H1 (cell line): ENCODE measurements at regions not wholly inside any gene's neighbourhood (a gene's known extent, or its start where the extent isn't known, plus 50 kb on each side); places are given as distances from the start of the nearest gene placed in this dataset.

Experiments used
- CTCF ChIA-PET: fragments of 300-600 bp; sonication (Branson Sonifier 250); formaldehyde crosslinking; loops from one replicate; lab custom pipeline; 2021; ENCODE audit not compliant: partially characterized antibody; lab: Charles Lee
- POLR2A ChIA-PET: fragments of 300-600 bp; sonication (Branson Sonifier 250); formaldehyde crosslinking; loops from one replicate; lab custom pipeline; 2021; ENCODE audit warnings: inconsistent platforms; ENCODE audit not compliant: partially characterized antibody; lab: Charles Lee
- DNase-seq, 2 experiments: peaks; one replicate each; pipeline versions ENCODE4 v3.0.0 to v3.0.0-alpha.2; 2010 to 2022; ENCODE audit warnings: low spot score in 2 of 2, low read depth in 1 of 2, mixed read lengths in 1 of 2
- FAIRE-seq: peaks from 2 replicates; lab custom pipeline; 2011; peaks lifted over from hg19 to GRCh38; lab: Jason Lieb, UNC
- H2AFZ ChIP-seq: 2 replicates; pipeline ENCODE4 v1.8.1; 2012; ENCODE audit warnings: low read length, inconsistent platforms
- H2AK5ac ChIP-seq: 2 replicates; pipeline ENCODE4 v1.6.1; 2013; ENCODE audit warnings: low read depth, low read length
- H2BK120ac ChIP-seq: replicated peaks from 2 replicates; pipeline ENCODE3; 2013; ENCODE audit warnings: low read depth, low read length, inconsistent platforms
- H2BK12ac ChIP-seq: 2 replicates; pipeline ENCODE4 v1.6.1; 2013; ENCODE audit warnings: low read depth, low read length
- H2BK15ac ChIP-seq: 2 replicates; pipeline ENCODE4 v1.6.1; 2013; ENCODE audit warnings: low read length
- H2BK20ac ChIP-seq: 2 replicates; pipeline ENCODE4 v1.6.1; 2013; ENCODE audit warnings: low read length
- H2BK5ac ChIP-seq: 2 replicates; pipeline ENCODE4 v1.6.1; 2013; ENCODE audit warnings: low read depth, low read length
- H3K14ac ChIP-seq: 2 replicates; pipeline ENCODE4 v1.6.1; 2013; ENCODE audit warnings: inconsistent platforms; ENCODE audit not compliant: insufficient read length
- H3K18ac ChIP-seq: 2 replicates; pipeline ENCODE4 v1.6.1; 2013; ENCODE audit warnings: low read length; ENCODE audit errors: extremely low read depth
- H3K23ac ChIP-seq: 2 replicates; pipeline ENCODE4 v1.6.1; 2013; ENCODE audit warnings: inconsistent platforms; ENCODE audit not compliant: insufficient read length
- H3K23me2 ChIP-seq: 2 replicates; pipeline ENCODE4 v1.6.1; 2013; ENCODE audit warnings: low read depth, low read length
- H3K27ac ChIP-seq: 2 replicates; pipeline ENCODE4 v1.6.1; 2011; ENCODE audit warnings: low read depth, low read length, inconsistent platforms
- H3K27me3 ChIP-seq, 4 experiments: replicated peaks in 1 of 4; 1 replicate in 1 of 4; 2 replicates in 3 of 4; pipeline versions ENCODE4 v1.6.1 to v1.8.1; 2011 to 2013; ENCODE audit warnings: low read length in 3 of 4, mild to moderate bottlenecking in 3 of 4, inconsistent platforms in 2 of 4, mixed read lengths in 2 of 4, moderate library complexity in 1 of 4; ENCODE audit not compliant: control insufficient read depth in 3 of 4, insufficient read depth in 3 of 4; ENCODE audit errors: extremely low read depth in 1 of 4
- H3K36me3 ChIP-seq, 4 experiments: 2 replicates each; pipeline versions ENCODE4 v1.6.1 to v1.8.1; 2011 to 2013; ENCODE audit warnings: mild to moderate bottlenecking in 4 of 4, low read length in 3 of 4, moderate library complexity in 2 of 4, control low read depth in 1 of 4, inconsistent platforms in 1 of 4; ENCODE audit not compliant: insufficient read depth in 4 of 4, control insufficient read depth in 2 of 4
- H3K4ac ChIP-seq: replicated peaks from 2 replicates; pipeline ENCODE3; 2013; ENCODE audit warnings: low read length, low read depth, mixed read lengths, inconsistent platforms; ENCODE audit not compliant: insufficient read length
- H3K4me1 ChIP-seq, 4 experiments: replicated peaks in 1 of 4; 1 replicate in 1 of 4; 2 replicates in 3 of 4; pipeline versions ENCODE4 v1.6.1 to v1.8.1; 2011 to 2013; ENCODE audit warnings: low read length in 3 of 4, inconsistent platforms in 2 of 4, mixed read lengths in 1 of 4; ENCODE audit not compliant: insufficient read depth in 4 of 4, control insufficient read depth in 3 of 4
- H3K4me2 ChIP-seq, 2 experiments: 2 replicates each; pipeline versions ENCODE4 v1.6.1 to v1.8.1; 2011 to 2013; ENCODE audit warnings: low read depth in 2 of 2, low read length in 2 of 2, control low read depth in 1 of 2, inconsistent platforms in 1 of 2, mild to moderate bottlenecking in 1 of 2; ENCODE audit not compliant: insufficient read depth in 1 of 2
- H3K4me3 ChIP-seq, 4 experiments: fragments of 200-600, 300-600 bp in 1 of 4; sonication (generic), shearing (Covaris generic), sonication (Bioruptor Twin) in 1 of 4; 2 replicates each; pipeline versions ENCODE4 v1.5.1 to v1.8.1; 2011 to 2016; ENCODE audit warnings: low read length in 4 of 4, low read depth in 3 of 4, control low read depth in 2 of 4, inconsistent platforms in 2 of 4, mild to moderate bottlenecking in 2 of 4, mixed read lengths in 1 of 4, moderate library complexity in 1 of 4; ENCODE audit not compliant: insufficient read depth in 2 of 4; ENCODE audit errors: extremely low read depth in 1 of 4
- H3K56ac ChIP-seq: replicated peaks from 2 replicates; pipeline ENCODE3; 2013; ENCODE audit warnings: low read depth, mild to moderate bottlenecking, mixed read lengths, low read length, inconsistent platforms; ENCODE audit not compliant: insufficient read length
- H3K79me1 ChIP-seq: 2 replicates; pipeline ENCODE4 v1.6.1; 2013; ENCODE audit warnings: low read depth, low read length, control low read depth
- H3K79me2 ChIP-seq, 2 experiments: 2 replicates each; pipeline versions ENCODE4 v1.6.1 to v1.8.1; 2012 to 2013; ENCODE audit warnings: low read length in 2 of 2, mild to moderate bottlenecking in 2 of 2, inconsistent platforms in 1 of 2; ENCODE audit not compliant: insufficient read depth in 2 of 2, control insufficient read depth in 1 of 2
- H3K9ac ChIP-seq, 4 experiments: replicated peaks in 1 of 4; 1 replicate in 1 of 4; 2 replicates in 3 of 4; pipeline versions ENCODE4 v1.6.1 to v1.8.1; 2011 to 2013; ENCODE audit warnings: low read depth in 3 of 4, low read length in 3 of 4, control low read depth in 2 of 4, mild to moderate bottlenecking in 2 of 4, moderate library complexity in 2 of 4, inconsistent platforms in 1 of 4; ENCODE audit errors: extremely low read depth in 1 of 4
- H3K9me3 ChIP-seq, 2 experiments: 2 replicates each; pipeline versions ENCODE4 v1.6.1 to v1.8.1; 2012 to 2013; ENCODE audit warnings: mild to moderate bottlenecking in 2 of 2, moderate library complexity in 2 of 2, control low read depth in 1 of 2, inconsistent platforms in 1 of 2, low read depth in 1 of 2, low read length in 1 of 2, mixed read lengths in 1 of 2; ENCODE audit not compliant: insufficient read depth in 2 of 2
- H4K20me1 ChIP-seq, 2 experiments: replicated peaks in 1 of 2; 2 replicates each; pipeline versions ENCODE3 to v1.8.1; 2011 to 2013; ENCODE audit warnings: inconsistent platforms in 2 of 2, low read length in 2 of 2, mild to moderate bottlenecking in 1 of 2; ENCODE audit not compliant: insufficient read depth in 2 of 2, control insufficient read depth in 1 of 2
- H4K5ac ChIP-seq: 2 replicates; pipeline ENCODE4 v1.6.1; 2013; ENCODE audit warnings: low read length, low read depth, mixed read lengths, inconsistent platforms; ENCODE audit not compliant: insufficient read length
- H4K8ac ChIP-seq: 2 replicates; pipeline ENCODE4 v1.8.0; 2013; ENCODE audit warnings: mild to moderate bottlenecking, moderate library complexity, low read length, inconsistent platforms; ENCODE audit not compliant: insufficient read depth; ENCODE audit errors: extremely low read depth
- H4K91ac ChIP-seq: replicated peaks from 2 replicates; pipeline ENCODE3; 2013; ENCODE audit warnings: low read length, mixed read lengths, inconsistent platforms; ENCODE audit not compliant: insufficient read length
- BACH1 ChIP-seq: IDR thresholded peaks from 2 replicates; pipeline ENCODE4 v1.6.1; 2012; ENCODE audit warnings: low read length, improper control_type of control experiment
- BRCA1 ChIP-seq: IDR thresholded peaks from 2 replicates; pipeline ENCODE4 v1.6.1; 2012; ENCODE audit warnings: low read depth, low read length, improper control_type of control experiment
- CHD1 ChIP-seq: IDR thresholded peaks from 2 replicates; pipeline ENCODE4 v1.6.1; 2012; ENCODE audit warnings: low read depth, low read length, improper control_type of control experiment
- GABPA ChIP-seq: IDR thresholded peaks from 2 replicates; pipeline ENCODE4 v1.6.1; 2011; ENCODE audit warnings: mild to moderate bottlenecking, low read length, moderate library complexity, borderline replicate concordance; ENCODE audit not compliant: insufficient read depth
- RBBP5 ChIP-seq: IDR thresholded peaks from 2 replicates; pipeline ENCODE4 v1.7.1; 2012; ENCODE audit warnings: low read depth, mild to moderate bottlenecking, inconsistent platforms, low read length, moderate library complexity, borderline replicate concordance
- WGBS, 2 experiments: shearing (Covaris generic) in 1 of 2; methylation state at CpG; one replicate each; pipeline versions ENCODE4 v1.1.6 to v1.1.7; 2013 to 2015; ENCODE audit warnings: low lambda C conversion rate in 2 of 2, mixed read lengths in 2 of 2, inconsistent platforms in 1 of 2, low coverage in 1 of 2, missing lambda C conversion rate in 1 of 2; ENCODE audit not compliant: insufficient replicate concordance in 2 of 2, insufficient coverage in 1 of 2, insufficient read length in 1 of 2; ENCODE audit errors: extremely low coverage in 1 of 2, missing lambda C conversion rate in 1 of 2; 5-methylcytosine and 5-hydroxymethylcytosine counted together
- TF ChIP-seq, protein P1 (sequence below): IDR thresholded peaks from 2 replicates; pipeline ENCODE4 v1.6.1; 2012; ENCODE audit warnings: inconsistent platforms

DNA sequence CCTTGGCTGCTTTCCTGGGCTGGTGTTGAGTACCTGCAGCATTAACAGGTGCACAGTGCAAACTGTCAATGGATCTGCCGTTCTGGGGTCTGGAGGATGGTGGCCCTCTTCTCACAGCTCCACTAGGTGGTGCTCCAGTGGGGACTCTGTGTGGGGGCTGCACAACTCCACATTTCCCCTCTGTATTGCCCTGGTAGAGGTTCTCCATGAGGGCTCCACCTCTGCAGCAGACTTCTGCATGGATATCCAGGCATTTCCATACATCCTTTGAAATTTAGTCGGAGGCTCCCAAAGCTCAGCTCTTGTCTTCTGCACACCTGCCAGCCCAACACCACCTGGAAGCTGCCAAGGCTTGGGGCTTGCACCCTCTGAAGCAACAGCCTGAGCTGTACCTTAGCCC, 198.6 kb downstream of the GXYLT1 start:
- no peak overlapping the region for H2AFZ ChIP-seq
- no peak overlapping the region for H2BK5ac ChIP-seq
- no peak overlapping the region for H2AK5ac ChIP-seq
- H3K4me2 ChIP-seq = no peak overlapping the region
- no peaks in the 10 kb centered on the region for H4K20me1 ChIP-seq
- no peaks in the 10 kb centered on the region for H3K23me2 ChIP-seq
- no peak overlapping the region for H3K4ac ChIP-seq
- no peak overlapping the region for H4K5ac ChIP-seq
- no peak overlapping the region for H3K23ac ChIP-seq
- no peak overlapping the region for H2BK15ac ChIP-seq
- no peaks in the 10 kb centered on the region for H3K79me2 ChIP-seq
- H2BK12ac ChIP-seq = no peak overlapping the region
- DNase-seq (no peak), FAIRE-seq (no peak)
- H3K36me3 ChIP-seq = no peaks in the 10 kb centered on the region
- H3K27me3 ChIP-seq = no peaks in the 10 kb centered on the region
- no peak overlapping the region for H3K56ac ChIP-seq
- no peak overlapping the region for H2BK120ac ChIP-seq
- no peak overlapping the region for H3K14ac ChIP-seq
- H3K4me3 ChIP-seq = no peak overlapping the region
- no peak overlapping the region for H3K27ac ChIP-seq
- TF ChIP-seq BRCA1 (no peak), CHD1 (no peak), BACH1 (no peak), RBBP5 (no peak), GABPA (no peak)
- TF ChIP-seq, protein P1, sequence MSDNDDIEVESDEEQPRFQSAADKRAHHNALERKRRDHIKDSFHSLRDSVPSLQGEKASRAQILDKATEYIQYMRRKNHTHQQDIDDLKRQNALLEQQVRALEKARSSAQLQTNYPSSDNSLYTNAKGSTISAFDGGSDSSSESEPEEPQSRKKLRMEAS = no peak
- no peak overlapping the region for H4K91ac ChIP-seq
- CTCF ChIA-PET = interaction anchor here (2.1 kb wide), 1 partner anchor 10 kb away, joined by 6 read pairs; no protein-coding TSS in a partner anchor
- no peak overlapping the region for H3K18ac ChIP-seq
- H3K79me1 ChIP-seq = no peaks in the 10 kb centered on the region
- no peak overlapping the region for H2BK20ac ChIP-seq
- POLR2A ChIA-PET = no interaction called here
- H4K8ac ChIP-seq = no peak overlapping the region
- no peak overlapping the region for H3K9ac ChIP-seq
- no peaks in the 10 kb centered on the region for H3K4me1 ChIP-seq
- peaks cover 12 to 24% of the 10 kb centered on the region in 2 experiments for H3K9me3 ChIP-seq
- 96% methylated on average over 2 of the region's 2 CpGs; no CpG with 5 or more reads in 1 of the 2 experiments for WGBS, 2 experiments
